AG08395 (cell line): ENCODE measurements at regions not wholly inside any gene's neighbourhood (a gene's known extent, or its start where the extent isn't known, plus 50 kb on each side); places are given as distances from the start of the nearest gene placed in this dataset.
A peak's percentile ranks its signal among the peaks of the same experiment; 100 is the strongest.
"Not testable (repeated sequence)": the region's sequence is repeated elsewhere in the genome, so short reads cannot be mapped to it uniquely, and the experiment has no call there.

Experiments used
- DNase-seq: peaks from one replicate; pipeline ENCODE4 v3.0.0; 2012; ENCODE audit warnings: mixed read lengths, low spot score

DNA sequence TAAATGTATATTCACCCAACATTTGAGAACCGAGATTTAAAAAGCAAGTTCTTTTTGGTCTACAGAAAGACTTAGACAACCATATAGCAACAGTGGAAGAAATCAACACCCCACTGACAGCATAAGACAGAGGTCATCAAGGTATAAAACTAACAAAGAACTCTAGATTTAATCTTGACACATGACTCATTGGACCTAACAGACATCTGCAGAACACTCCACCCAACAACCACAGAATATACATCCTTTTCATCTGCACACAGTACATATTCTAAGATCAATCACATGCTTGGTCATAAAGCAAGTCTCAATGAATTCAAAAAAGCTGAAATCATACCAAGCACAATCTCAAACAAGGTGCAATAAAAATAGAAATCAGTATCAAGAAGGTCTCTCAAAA is 65.8 kb downstream of the SPIN4 start:
- DNase-seq, result no peak

DNA sequence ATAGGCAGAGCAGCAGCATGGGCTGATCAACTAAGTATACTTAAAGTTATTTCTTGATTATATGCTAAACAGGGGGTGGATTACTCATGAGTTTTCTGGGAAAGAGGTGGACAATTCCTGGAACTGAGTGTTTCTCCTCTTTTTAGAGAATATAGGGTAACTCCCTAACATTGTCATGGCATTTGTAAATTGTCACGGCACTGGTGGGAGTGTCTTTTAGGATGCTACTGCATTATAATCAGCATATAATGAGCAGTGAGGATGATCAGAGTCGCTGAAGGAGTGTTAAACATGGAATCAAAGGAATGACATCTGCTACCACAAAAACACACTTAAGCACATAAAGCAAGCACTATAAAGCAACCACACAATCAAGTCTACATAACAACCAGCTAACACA is 66.5 kb downstream of the SPIN4 start:
- no peak for DNase-seq

DNA sequence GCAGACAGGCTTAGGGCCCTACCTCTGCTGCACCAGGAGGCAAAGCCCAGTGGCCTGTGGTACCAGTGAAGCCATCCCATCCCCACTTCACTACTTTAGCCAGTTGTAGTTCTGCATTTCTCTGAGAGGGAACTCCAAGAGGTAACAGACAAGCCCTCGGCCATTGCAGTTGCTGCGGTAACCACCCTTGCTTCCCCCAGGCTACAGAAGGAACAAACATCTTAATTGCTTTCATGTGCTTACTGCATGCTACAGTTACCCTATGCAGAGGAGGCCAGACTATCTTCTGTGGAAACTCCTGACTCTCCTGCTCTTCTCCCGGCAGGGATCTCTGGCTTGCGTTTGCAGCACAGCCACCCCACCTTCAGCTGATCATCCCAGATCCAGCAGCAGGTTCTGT is 67.8 kb downstream of the SPIN4 start:
- DNase-seq, result no peak

DNA sequence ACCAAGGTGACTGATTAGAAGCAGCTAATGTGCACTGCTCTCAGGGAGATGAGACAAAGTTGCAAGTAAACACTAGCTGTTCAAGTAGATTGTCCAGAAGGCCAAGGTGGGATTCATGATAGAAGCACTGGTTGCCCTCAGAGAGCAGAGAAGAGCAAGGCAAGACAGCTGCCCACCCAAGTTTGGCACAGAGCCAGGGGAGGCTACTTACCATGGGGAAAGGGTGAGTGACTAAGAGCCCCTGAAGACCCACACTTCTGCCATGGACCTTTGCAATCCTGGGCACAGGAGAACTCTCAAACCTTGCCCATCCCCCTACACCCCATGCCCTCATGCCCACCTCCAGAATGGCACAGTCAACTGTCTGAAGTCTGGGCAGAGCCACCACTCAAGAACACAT is 68.3 kb downstream of the SPIN4 start:
- no peak for DNase-seq

DNA sequence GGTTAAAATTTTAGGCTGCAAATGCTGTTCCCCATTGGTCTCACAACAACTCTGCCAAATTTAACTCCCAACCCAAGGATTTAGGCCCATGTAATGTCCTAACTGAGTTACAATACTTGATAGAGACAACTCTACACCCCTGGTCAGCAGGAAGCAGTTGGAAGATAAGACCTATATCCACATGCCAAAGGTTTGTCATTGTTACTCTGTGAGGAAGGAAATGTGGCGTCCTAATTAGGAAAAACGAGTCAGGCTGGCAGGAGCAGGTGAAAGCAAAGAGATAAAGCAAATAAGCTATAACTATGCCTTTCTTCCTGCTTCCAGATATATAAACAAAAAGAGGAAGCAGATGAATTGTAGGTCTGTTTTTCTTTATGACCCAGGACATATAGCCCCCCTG is 69.1 kb downstream of the SPIN4 start:
- no peak for DNase-seq

GRCh38 chrX:63281465-63281864 is 69.7 kb downstream of the SPIN4 start:
- DNase-seq, result no peak

DNA sequence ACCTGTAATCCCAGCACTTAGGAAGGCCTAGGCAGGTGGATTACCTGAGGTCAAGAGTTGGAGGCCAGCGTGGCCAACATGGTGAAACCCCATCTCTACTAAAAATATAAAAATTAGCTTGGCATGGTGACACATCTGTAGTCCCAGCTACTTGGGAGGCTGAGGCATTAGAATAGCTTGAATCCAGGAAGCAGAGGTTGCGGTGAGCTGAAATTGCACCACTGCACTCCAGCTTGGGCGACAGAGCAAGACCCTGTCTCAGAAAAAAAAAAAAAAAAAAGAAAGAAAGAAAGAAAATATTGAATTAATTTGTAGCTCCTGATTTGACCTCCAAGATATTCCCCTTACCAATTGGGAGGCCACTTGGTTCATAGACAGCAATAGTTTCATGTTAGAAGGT is 73.7 kb downstream of the SPIN4 start:
- DNase-seq, result not testable (repeated sequence)

- peak; percentile 57 for DNase-seq
Measured at GRCh38 chrX:63275127-63275526, 76.0 kb downstream of the SPIN4 start.

GRCh38 chrX:63270873-63271272 is 80.3 kb downstream of the SPIN4 start:
- DNase-seq, result no peak

DNA sequence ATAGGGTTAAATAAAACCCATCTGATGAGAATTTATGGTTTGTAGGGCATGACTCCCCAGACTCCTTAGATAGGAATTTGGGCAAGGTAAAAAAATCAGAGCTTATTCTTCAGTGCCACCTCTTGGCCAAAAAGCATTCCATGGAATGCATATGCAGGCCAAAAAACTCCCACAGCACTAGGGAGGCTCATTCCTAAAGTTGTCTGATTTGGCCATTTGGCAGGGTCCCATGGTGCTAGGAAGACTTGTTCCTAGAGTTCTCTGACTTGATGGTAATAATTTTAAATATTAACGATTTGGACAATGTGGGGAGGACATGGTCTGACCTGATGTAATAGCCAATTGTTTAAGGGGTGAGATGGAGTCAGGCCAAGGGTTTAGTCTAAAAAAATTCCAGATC is 93.0 kb downstream of the SPIN4 start:
- DNase-seq, result no peak

GRCh38 chrX:63250253-63250868 is 100.8 kb downstream of the SPIN4 start:
- DNase-seq, result peak; percentile 49

DNA sequence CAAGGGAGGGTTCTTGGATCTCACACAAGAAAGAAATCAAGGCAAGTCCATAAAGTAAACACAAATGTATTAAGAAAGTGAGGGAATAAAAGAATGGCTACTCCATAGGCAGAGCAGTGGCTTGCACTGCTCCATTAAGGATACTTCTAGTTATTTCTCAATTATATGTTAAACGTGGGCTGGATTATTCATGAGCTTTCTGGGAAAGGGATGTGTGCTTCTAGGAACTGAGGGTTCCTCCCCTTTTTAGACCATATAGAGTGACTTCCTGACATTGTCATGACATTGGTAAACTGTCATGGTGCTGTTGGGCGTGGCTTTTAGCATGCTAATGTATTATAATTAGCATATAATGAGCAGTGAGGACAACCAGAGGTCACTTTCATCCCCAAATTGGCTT is 108.4 kb downstream of the SPIN4 start:
- DNase-seq, result not testable (repeated sequence)

- not testable (repeated sequence) for DNase-seq
Measured at GRCh38 chrX:63235963-63236362, 115.2 kb downstream of the SPIN4 start.

DNA sequence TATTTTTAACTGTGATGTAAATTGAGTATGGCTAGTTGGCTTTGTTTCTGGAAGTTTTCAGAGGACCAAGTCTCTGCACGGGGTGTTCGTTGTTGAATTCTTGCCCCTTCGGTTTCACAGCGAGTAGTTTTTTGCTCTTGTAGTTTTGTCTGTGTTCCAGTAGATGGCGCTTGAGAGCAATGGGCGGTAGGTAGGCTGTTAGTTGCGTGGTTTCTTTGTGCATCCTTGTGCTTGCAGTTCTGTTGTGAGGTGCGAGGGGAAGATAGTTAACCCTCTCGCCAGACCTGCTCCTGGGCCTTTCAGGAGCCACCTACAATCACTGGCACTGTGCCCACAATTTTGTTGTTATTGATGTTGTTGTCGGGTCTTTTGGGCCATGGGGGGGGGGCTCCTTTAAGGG is 118.1 kb downstream of the SPIN4 start:
- not testable (repeated sequence) for DNase-seq

DNA sequence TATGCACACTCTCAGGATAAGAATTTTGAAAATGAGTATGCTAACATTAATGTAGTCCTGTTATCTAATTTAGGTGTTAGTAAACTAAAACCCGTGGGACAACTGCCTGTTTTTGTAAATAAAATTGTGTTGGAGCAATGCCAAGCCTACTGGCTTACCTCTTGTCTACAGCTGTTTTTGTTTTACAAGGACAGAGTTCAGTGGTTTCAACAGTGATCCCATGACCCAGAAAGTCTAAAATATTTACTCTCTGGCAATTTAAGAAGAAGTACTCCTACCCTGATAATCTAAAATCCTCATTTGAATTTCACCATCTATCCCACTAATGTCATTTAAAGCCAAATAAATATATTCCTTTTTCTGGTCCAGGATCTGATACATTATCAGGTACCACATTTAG is 132.9 kb downstream of the SPIN4 start:
- not testable (repeated sequence) for DNase-seq

DNA sequence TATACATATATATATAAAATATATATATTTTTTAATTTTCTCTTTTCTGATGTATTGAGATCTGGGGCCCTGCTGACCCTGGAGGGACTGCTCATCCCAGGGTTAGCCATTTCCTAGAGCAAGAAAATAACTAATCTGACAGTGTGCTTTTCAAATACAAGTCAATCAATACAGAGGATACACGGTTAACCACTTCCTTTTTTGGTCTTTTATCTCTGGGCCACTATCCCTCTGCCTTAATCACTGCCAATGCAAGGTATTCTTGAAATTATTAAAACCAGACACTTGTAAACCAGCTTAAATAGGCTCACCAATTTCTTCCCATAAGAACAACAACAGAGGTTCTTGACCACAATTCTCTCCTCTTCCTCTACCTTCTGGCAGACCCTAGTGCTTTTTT is 133.6 kb downstream of the SPIN4 start:
- not testable (repeated sequence) for DNase-seq

DNA sequence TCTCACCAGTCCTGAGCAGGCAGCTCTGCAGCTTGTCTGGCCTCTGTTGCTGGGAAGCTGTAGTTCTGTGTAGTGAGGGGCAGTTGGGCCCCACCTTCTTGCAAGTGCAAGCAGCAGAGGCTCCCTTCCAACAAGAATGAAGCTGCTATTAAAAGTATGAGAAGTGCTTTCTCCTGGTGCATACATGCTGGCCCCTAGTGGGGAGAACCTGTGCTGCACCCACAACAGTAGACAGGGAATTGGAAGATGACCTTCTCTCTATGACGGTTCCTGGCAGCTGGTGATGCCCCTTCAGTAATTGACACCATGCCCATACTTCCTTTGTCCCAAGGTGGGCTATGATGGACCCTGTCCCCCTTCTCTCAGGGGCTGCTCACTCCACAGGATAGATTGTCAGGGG is 141.5 kb downstream of the SPIN4 start:
- DNase-seq, result not testable (repeated sequence)

DNA sequence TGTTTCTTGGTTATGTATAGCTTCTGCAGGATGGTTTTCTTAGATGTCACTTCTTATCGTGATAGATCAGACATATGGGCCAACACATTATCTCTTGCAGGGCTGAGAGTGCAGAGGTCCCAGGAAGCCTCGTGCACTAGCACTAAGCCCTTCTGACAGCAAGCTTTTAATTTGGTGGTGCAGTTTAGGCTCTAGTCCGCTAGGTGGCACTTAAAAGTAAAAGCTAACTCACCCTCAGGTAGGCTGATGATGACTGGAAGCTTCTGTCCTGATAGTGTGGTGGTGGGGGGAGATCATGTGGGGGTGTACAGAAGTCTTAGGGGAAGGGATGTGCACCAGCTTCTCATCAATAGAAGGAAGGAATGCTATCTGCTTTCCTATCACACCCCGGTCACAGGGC is 142.0 kb downstream of the SPIN4 start:
- not testable (repeated sequence) for DNase-seq

DNA sequence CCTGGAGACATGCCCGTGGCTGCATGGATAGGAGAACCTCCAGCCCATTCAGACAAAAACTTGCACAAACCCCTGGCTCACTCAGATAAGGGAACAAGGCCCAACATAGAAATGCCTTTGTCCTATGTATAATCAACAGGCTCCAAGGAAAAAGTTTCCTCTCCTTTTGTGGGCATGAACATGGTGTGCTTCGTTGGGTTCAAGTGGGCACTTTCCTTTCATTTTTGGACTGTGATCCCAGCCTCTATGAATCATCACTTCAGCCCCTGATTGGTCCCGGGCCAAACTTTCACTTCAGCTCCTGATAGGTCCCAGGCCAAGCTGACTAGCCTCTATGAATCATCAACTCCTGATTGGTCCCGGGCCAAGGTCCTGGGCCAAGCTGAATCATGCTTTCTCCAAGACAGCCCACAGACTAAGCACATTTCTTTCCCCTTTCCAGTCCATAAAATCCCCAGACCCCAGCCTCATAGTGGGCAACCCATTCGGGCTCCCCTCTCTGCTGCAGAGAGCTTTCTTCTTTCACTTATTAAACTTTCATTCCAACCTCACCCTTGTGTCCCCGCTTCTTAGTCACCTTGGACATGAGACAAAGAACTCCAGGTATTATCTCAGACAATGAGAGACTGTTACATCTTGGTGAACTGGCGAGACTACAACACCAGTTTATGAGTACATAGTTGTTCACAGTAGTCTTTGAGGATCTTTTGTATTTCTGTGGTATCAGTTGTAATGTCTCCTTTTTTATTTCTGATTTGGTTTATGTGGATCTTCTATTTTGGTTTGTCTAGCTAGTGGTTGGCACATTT is 146.7 kb downstream of the SPIN4 start:
- not testable (repeated sequence) for DNase-seq

GRCh38 chrX:63201987-63202386 is 149.1 kb downstream of the SPIN4 start:
- DNase-seq, result not testable (repeated sequence)

DNA sequence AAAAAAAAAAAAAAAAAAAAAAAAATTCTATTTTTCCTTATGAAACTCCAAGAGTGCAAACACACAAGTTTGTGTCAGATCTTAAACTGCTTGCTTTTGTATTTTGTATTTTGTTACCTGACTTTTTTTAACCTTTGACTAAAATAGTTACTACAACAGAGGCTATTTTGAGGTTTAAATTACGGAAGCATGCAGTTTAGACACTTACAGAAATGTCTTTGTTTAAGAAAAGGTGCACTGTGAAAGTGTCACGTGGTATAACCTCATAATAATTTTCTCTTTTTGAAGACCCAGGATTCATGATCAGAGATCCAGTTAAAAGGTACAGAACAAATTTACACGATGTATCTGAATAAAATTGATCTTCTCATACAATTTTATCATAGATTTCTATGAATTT is 152.4 kb downstream of the SPIN4 start:
- not testable (repeated sequence) for DNase-seq

DNA sequence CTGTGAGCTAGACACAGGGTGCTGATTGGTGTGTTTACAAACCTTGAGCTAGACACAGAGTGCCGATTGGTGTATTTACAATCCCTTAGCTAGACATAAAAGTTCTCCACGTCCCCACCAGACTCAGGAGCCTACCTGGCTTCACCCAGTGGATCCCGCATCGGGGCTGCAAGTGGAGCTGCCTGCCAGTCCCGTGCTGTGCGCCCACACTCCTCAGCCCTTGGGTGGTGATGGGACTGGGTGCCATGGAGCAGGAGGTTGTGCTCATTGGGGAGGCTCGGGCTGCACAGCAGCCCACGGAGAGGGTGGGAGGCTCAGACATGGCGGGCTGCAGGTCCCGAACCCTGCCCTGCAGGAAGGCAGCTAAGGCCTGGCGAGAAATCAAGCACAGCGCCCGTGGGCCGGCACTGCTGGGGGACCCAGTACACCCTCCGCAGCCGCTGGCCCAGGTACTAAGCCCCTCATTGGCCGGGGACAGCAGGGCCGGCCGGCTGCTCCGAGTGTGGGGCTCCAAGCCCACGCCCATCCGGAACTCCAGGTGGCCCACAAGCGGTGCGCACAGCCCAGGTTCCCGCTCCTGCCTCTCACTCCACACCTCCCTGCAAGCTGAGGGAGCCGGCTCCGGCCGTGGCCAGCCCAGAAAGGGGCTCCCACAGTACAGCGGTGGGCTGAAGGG is 158.6 kb downstream of the SPIN4 start:
- not testable (repeated sequence) for DNase-seq

- DNase-seq, result no peak
Measured at GRCh38 chrX:63186137-63186536, 165.0 kb downstream of the SPIN4 start.
